GM18508 (cell line): ENCODE measurements at regions not wholly inside any gene's neighbourhood (a gene's known extent, or its start where the extent isn't known, plus 50 kb on each side); places are given as distances from the start of the nearest gene placed in this dataset.
"Not testable (repeated sequence)": the region's sequence is repeated elsewhere in the genome, so short reads cannot be mapped to it uniquely, and the experiment has no call there.

Experiments used
- ATAC-seq: cut with Tn5 transposase; IDR thresholded peaks from one replicate; pipeline ENCODE4 v1.9.1; 2021; ENCODE audit warnings: moderate number of reproducible peaks; ENCODE audit not compliant: insufficient read depth, unreplicated experiment

DNA sequence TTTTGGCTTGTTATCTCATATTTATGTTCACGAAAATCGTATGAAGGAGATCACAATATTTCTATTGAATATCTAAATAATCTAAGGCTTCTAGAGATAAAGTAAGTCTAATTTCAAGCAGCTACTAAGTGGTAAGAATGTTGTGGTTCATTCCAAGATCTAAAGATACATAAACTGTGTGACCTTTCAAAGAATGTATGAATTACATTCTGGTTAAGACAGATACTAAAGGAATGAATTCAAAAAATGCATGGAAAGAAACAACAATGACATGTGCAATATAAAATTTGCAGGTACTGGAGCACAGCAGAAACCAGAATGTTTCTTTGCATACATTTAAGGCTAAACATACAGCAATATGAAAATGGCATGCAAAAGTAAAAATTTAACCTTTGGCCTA is 1214.6 kb downstream of the CDH8 start:
- no peak for ATAC-seq

DNA sequence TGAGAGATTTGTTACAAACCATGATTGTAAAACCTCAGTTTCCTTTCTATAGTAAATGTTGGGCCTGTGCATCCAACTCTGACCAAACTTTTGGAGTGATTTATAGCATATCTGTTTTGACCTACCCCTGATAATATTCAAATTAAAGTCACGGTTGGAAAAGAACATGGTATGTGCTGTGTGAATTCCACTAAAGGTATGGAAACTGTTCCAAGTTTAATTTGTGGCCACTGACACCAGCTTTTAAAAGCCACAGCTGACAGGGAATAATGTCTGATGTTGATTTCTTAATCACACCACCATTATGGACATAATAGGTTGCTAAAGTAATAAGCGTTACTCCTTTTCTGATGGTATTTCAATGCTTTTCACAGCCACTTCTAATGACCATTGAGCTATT is 1215.9 kb downstream of the CDH8 start:
- ATAC-seq, result no peak

DNA sequence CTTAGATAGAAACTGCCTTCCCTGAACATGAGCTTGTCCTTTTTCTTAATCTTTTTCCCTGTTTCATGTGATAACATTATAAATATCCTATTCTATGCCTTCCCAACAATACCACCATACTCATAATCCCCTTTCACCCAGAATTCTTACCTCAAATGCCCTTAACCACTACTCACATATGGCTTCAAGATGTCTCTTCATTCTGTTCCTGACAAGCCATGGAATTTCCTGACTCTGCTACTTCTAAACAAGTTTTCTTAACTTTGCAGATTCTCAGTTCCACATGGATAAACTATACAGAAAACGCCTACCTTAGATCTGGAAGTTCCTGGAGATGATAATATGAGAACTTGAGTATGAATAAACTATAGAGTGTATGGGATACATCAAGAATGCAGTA is 1217.8 kb downstream of the CDH8 start:
- ATAC-seq, result no peak

DNA sequence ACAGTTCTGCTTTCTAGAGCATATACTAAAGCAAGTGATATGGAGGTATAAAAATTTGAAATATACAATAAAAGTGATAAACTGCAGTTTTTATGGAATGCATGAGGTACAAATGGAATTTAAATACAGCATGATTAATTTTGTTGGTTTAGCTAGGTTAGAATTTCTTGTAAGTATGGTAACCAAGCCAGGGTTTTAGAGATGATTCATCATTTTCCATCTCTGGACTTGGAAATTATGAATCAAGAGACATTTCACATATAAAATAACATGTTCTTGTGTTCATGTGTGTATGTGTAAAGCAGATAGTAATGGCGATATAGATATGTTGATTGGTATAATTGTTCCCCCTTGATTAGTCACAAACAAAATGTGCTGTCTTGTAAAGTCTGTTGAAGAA is 1219.8 kb downstream of the CDH8 start:
- no peak for ATAC-seq

DNA sequence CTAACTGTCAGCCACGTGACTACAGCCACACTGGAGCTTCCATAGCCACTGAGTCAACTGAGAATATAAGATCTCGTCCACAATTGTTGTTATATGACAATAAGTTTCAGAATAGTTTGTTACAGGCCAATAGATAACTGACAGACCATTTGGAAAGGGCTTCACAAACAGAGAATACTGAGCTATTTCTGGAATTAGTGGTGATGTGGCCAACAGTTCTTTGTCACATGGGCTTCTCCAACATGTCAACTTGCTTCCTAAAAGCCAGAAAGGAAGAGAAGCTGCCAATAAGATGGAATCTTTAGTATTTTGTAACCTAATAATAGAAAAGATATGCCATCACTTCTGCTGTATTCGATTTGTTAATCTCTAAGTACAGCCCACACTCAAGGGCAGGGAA is 1220.4 kb downstream of the CDH8 start:
- ATAC-seq, result no peak

DNA sequence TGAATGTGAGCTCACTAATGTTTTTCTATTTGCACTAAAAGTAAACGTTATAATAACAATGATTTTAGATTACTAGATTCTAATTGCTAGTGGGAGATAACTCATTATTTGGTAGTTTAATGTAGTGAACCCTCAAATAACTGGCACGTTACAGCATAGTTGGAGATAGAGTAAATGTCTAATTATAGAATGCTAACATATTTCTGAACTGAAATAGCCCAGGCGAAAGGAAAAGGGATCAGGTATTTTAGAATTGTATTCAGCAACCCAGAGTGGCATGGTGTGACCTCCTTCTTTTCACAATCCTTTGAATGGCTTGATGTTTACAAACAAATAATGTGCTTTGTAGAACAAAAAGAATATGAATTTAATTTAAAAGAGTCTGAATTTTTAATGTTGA is 1221.2 kb downstream of the CDH8 start:
- ATAC-seq, result no peak

DNA sequence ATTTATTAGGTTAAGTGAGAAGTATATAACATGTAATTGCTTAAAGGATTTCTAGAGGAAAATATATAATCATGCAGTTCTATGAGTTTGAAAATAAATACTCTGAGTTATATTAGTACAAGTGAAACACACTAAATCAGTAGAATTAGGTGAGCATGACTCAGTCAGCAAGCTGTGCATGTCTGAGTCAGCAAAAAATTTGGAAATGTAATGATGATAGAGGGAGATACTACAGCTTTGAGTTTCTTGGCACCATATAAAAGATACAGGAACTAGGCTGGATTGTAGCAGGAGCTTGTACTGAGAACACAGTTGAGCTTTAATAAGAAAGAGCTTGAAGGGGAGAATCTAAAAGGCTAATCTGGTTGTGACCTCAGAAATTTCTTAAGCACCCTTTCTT is 1224.6 kb downstream of the CDH8 start:
- ATAC-seq, result no peak

DNA sequence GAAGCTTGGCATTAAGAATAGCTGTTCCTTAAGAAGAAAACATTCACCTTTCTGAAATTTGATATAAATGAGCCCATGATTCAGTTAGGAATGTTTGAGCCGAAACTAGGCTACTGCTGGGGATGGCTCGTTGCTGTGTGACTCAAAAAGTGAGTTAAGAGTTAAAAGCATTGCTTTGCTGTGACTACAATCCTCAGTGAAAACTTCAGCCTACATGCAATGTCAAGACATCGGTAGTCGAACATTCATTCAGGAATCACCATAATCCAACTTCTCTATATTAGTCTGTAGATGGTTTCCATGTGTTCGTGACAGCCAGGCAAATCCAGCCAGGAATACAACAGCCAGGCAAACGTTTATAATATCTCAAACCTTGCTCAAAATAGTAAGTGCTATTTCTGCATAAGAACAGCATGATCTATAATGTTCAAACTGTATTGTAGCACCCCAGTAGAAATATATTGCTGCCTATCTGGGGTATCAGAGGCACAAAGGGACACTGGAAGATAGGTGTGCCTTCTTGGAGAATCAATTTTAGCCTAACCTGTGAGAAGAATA is 1225.1 kb downstream of the CDH8 start:
- no peak for ATAC-seq

DNA sequence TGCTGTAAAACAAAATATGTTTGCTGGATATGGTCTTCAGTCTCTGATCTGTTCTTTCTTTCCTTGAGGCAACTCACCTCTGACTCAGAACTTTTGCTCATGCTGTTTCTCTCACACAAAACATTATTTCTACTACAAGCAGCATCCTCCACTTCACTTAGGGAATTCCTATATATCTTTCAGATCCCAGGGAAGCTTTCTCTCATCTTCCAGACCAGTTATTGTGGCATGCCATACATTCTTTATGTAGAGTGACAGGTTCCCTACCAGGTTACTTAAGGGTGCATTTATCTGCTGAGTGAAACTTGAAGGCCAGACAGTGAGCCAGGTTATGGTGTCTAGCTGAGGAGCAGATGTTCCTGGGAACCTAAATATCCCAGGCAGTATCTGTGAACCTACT is 1226.0 kb downstream of the CDH8 start:
- no peak for ATAC-seq

DNA sequence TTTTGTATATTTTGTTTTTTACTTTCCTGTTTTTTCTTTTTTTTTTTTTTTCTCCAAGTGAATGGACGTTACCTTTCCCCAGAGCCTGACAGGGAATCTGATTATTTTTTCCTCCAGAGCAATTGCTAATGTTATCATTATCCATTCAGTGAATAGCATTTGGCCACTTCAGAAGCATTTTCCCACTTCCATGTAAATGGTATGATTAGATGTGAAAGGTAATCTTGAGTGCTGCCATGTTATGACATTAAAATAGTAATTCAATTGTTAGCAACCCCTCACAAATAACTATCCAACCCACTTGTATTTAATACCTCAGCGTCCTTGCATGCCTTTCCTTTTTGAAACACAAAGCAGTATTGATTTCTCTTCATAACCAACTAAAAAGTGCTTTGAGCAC is 1243.8 kb downstream of the CDH8 start:
- no peak for ATAC-seq

DNA sequence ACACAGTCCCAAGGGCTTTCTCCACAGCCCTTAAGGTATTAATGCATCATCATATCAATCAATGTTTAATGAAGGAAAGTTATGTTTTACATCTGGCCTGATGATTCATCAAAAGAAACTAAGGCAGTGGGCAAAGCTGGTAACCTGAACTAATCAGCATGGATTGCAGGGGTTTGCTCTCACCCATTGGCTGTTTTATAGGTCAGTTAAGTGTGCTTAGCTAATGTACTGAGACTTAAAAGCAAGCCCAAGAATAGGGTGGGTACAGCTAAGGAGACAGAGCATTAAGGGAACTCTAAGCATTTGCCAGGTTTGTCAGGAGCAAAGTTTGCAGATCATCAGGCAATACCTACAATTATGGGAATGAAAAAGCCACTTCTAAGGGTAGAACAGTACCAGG is 1247.6 kb downstream of the CDH8 start:
- ATAC-seq, result no peak

DNA sequence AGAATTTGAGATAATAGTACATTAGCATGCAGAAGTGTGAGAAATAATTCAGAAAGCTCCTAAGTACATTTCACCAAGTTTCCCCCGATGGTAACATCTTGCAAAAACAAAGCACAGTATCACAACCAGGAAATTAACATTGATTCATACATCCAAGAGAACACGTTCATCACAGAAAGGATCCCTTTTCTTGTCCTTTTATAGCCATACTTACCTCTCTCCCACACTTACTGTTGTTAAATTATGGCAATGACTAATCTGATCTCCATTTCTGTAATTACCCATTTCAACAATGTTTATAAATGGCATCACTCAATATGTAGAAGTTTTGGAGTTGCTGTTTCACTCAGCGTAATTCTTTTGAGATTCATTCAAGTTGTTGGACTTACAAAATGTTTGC is 1260.0 kb downstream of the CDH8 start:
- no peak for ATAC-seq

DNA sequence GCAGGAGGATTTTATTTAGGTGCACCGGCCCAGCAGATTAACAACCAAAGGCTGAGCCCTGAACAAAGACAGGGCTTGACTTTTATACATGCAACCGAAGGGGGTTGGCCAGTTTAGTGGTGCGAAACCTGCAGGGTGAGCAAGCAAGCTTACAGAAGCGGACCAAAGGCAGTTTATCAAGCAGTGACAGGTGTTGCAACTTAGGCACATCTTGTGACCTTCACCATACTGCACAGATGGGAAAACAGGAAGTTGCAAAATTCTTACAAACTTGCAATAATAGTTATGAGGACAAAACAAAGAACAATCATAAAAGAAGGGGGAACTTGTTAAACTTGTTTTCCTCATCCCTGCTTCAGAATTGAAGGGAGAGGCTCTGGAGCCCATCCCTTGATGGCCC is 1265.1 kb downstream of the CDH8 start:
- no peak for ATAC-seq

DNA sequence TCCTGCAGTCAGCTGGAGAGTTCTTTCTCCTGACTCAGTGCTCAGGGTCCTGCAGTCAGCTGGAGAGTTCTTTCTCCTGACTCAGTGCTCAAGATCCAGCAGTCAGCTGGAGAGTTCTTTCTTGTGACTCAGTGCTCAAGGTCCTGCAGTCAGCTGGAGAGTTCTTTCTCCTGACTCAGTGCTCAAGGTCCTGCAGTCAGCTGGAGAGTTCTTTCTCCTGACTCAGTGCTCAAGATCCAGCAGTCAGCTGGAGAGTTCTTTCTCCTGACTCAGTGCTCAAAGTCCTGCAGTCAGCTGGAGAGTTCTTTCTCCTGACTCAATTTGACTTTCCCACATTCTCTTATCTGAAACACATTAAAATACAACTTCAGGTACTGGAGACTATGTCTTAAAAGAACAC is 1265.9 kb downstream of the CDH8 start:
- not testable (repeated sequence) for ATAC-seq

DNA sequence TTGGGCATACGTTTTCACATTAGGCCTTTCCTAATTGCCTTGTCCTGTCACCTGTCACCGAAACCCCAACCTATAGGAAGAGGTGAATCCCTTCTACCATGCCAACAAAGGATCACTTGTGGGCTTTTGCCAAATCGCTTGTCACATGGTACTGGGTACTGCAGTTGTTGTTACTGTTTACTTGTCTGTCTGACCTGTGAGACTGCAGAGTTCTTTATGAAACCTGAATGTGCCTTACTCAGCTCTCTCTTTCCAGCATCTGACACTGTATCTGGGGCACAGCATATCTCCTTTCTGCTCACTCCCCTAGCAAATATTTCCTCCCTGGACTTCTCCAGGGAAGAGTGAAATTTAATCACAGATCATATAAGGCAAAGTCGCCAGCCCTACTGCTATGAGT is 1272.4 kb downstream of the CDH8 start:
- no peak for ATAC-seq

DNA sequence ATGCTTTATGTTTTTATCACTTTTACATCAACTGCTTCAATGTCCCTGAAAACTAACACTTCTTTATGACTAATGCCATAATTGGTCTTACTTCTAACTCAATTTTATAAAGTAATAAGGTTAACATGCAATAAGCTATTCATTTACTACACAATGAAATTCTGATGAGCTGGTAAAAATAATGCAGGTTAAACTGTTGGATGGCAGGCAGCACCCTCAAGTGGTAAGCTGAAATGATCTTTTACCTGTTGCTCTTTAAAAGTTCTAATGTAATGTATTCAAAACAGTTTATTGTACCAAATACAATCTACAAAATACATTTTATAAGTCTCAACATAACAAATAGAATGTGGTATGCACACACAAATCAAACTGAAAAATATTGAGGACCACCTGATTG is 1280.3 kb downstream of the CDH8 start:
- no peak for ATAC-seq

DNA sequence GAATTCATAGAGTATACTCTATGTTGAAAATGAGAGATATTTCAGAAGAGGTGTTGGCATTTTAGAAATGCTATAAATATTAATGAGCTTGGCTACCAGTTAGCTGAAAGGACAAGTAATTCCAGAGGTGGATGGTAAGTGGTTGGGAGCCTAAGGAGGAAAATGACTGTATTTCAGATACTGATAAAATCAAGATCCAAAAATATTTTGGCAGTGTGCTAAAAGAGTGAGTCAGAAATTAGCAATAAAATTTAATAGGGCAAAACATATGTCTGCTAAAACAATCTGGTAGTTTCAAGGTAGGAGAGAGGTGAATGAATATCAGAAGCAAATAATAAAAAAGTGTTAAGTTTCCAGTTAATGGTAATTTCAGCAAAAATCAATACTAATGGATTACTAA is 1287.9 kb downstream of the CDH8 start:
- no peak for ATAC-seq

DNA sequence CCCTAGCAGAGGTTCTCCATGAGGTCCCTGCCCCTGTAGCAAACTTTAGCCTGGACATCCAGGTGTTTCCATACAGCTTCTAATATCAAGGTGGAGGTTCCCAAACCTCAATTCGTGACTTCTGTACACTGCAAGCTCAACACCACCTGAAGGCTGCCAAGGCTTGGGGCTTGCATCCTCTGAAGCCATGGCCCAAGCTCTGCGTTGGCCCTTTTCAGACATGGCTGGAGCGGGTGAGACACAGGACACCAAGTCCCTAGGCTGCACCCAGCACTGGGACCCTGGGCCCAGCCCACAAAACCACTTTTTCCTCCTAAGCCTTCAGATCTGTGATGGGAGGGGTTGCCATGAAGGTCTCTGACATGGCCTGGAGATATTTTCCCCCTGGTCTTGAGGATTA is 1292.0 kb downstream of the CDH8 start:
- ATAC-seq, result no peak

DNA sequence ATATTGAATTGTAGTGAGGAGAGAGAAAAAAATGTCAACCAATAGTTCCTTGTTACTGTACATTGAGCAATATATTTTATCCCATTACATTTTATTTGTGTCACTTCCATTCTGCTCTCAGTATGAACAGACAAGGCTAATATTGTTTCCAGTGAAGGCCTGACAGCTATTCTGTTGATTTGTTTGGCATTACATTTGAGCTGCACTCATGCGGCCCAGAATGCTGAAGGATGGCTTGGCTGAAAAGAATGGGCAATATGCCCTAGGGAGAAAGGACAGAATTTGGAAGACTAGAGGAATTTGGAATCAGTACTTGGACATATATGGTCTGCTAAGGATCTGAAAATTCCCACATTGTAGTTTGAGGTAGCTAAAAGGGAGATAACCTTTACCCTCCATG is 1294.4 kb downstream of the CDH8 start:
- ATAC-seq, result no peak

DNA sequence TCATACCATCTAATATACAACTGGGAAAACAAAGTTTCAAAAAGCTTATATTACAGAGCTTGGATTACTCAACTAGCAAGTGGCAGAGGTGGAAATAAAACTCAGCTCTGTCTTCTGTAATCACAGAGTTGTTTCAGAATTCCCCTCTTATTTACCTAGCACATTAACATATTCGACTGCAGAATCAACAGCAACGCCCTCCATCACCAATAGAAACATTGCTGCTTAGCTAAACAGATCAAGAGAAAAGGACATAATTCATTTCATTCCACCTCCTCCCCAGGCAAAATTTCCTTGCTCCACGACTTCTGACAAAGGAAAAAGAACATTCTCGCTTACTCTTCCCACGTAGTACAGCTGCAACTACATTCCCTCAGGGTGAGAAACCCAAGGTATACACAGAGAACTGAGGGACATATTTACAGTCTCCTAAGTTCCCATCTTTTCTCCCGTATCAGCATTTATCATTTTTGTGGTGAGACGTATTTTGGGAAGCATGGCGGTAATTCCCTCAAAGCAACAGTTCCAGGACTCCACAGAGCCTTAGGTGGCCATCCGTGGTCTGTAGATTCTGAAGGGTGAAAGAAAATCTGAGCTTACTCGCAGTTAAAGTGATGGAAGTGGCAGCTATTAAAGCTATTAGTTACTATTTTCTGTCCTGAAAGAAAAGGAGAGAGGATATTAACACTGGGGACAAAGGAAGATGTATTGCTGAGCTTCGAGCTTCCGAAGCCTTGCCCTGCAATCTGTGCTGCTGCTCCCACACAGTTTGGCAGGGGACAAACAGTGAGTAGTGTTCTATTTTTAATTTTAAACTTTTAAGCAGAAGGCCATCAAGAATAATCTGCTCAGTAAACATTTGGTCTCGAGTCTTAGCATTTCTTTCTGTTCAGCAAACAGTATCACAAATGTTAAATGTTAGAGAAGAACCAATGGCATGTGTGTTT is 1296.2 kb downstream of the CDH8 start:
- no peak for ATAC-seq

DNA sequence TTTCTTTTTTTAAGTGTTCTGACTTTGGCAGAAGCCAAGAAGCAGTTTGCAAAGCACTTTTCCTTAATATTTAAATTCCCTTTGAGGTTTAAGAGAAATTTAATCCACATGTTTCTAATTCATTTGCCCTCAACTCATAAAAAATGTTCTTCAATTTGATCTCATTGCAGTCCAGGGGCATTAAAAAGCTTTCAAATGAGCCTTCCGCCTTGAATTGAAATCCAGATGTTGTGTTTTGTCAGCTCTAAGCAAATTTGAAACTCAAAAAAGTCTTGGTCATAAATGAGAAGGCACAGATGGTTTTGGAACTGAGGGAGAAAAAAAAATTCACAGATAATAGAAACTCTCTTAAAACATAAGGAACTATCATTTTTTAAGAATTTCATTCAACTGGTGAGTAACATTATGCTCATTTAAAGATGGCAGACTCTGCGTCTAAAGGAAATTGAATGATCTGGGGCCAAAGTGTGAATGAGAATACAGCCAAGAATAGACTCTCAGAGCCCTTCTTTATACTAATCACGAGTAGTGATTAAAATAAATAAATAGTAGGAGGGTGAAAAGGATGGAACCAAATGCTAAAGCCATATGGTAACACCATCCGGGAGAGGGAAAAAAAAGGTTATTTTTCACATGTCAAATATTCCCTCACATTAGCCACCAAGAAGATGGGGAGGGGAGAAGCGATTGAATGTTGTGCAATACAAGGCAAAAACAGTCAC is 1304.7 kb downstream of the CDH8 start:
- no peak for ATAC-seq
